Endothelial cell of umbilical vein (primary cell): ENCODE measurements at regions not wholly inside any gene's neighbourhood (a gene's known extent, or its start where the extent isn't known, plus 50 kb on each side); places are given as distances from the start of the nearest gene placed in this dataset.

Source experiments
- CTCF ChIP-seq, 2 donors: IDR thresholded peaks; 1 replicate in 1 of 2; 2 replicates in 1 of 2; pipeline ENCODE4 v1.5.1; 2011; ENCODE audit warnings: low read length in 2 of 2, mild to moderate bottlenecking in 2 of 2, moderate library complexity in 2 of 2, control low read depth in 1 of 2, inconsistent platforms in 1 of 2, low read depth in 1 of 2; ENCODE audit not compliant: insufficient read depth in 1 of 2; ENCODE audit errors: extremely low read depth in 1 of 2
- EZH2 ChIP-seq: IDR thresholded peaks from 2 replicates; pipeline ENCODE4 v1.6.1; 2012; ENCODE audit warnings: borderline replicate concordance, low read depth, mild to moderate bottlenecking, moderate library complexity, low read length, inconsistent platforms; ENCODE audit not compliant: severe bottlenecking
- FOS ChIP-seq: IDR thresholded peaks from 2 replicates; pipeline ENCODE4 v1.6.1; 2011; ENCODE audit warnings: mild to moderate bottlenecking, low read length, moderate library complexity, borderline replicate concordance; ENCODE audit not compliant: insufficient read depth
- MYC ChIP-seq: IDR thresholded peaks from one replicate; pipeline ENCODE4 v1.6.1; 2011; ENCODE audit warnings: mild to moderate bottlenecking, low read depth, low read length
- POLR2A ChIP-seq: IDR thresholded peaks from 2 replicates; pipeline ENCODE4 v1.6.1; 2012; ENCODE audit warnings: low read depth, mild to moderate bottlenecking, control low read depth, low read length

- no peak for TF ChIP-seq CTCF (IDR thresholded peaks at IDR 0.05; ENCODE audit: extremely low read depth in 1 of 2, insufficient read depth in 1 of 2, low read depth in 1 of 2, low read length in 2 of 2)
- no peak for TF ChIP-seq MYC
- TF ChIP-seq POLR2A, result no peak
- no peak for TF ChIP-seq FOS
- no peak for TF ChIP-seq EZH2
These were observed 328.9 kb upstream of the RBMS3 start for GRCh38 chr3:28951772-28952556.
